Caco-2 (cell line): ENCODE measurements at regions not wholly inside any gene's neighbourhood (a gene's known extent, or its start where the extent isn't known, plus 50 kb on each side); places are given as distances from the start of the nearest gene placed in this dataset.

Experiments
- BruUV-seq: library from RNA; stranded (reverse); fragments of 400-500 nt; replicated peaks from 2 replicates; lab custom pipeline; 2021; lab: Mats Ljungman, UMichigan
- CTCF ChIA-PET: fragments of 300-600 bp; sonication (Branson Sonifier 250); formaldehyde crosslinking; loops from one replicate; lab custom pipeline; 2022; ENCODE audit warnings: antibody characterized with exemption; lab: Charles Lee
- POLR2A ChIA-PET: fragments of 300-600 bp; sonication (Branson Sonifier 250); formaldehyde crosslinking; loops from one replicate; lab custom pipeline; 2022; ENCODE audit warnings: antibody characterized with exemption; lab: Charles Lee
- DNase-seq, 2 experiments: peaks; one replicate each; pipeline versions ENCODE4 v3.0.0 to v3.0.0-alpha.2; 2020 to 2022
- H3K27me3 ChIP-seq: replicated peaks from 2 replicates; pipeline ENCODE4 v1.6.0; 2011; ENCODE audit warnings: low read length; ENCODE audit not compliant: control insufficient read depth, insufficient read depth
- H3K36me3 ChIP-seq: 2 replicates; pipeline ENCODE4 v1.5.1; 2011; ENCODE audit warnings: low read length; ENCODE audit not compliant: control insufficient read depth, insufficient read depth
- H3K4me1 ChIP-seq: fragments of 250-450 bp; sonication (Bioruptor Pico); 2 replicates; pipeline ENCODE4 v1.5.1; 2020; ENCODE audit warnings: mild to moderate bottlenecking
- H3K4me3 ChIP-seq: 2 replicates; pipeline ENCODE4 v1.5.1; 2011; ENCODE audit warnings: low read depth, mild to moderate bottlenecking, control low read depth, low read length
- H3K9me3 ChIP-seq: fragments of 250-450 bp; sonication (Bioruptor Pico); 2 replicates; pipeline ENCODE4 v1.5.1; 2020; ENCODE audit warnings: mild to moderate bottlenecking, moderate library complexity
- H3K27ac Mint-ChIP-seq: one replicate; pipeline ENCODE4 v1.8.0; 2022; ENCODE audit warnings: mixed read lengths; ENCODE audit not compliant: unreplicated experiment
- H3K27me3 Mint-ChIP-seq: one replicate; pipeline ENCODE4 v1.8.0; 2022; ENCODE audit warnings: mixed read lengths; ENCODE audit not compliant: insufficient read depth, unreplicated experiment
- H3K36me3 Mint-ChIP-seq: one replicate; pipeline ENCODE4 v1.8.0; 2022; ENCODE audit warnings: mild to moderate bottlenecking, mixed read lengths; ENCODE audit not compliant: insufficient read depth, unreplicated experiment
- H3K4me1 Mint-ChIP-seq: one replicate; pipeline ENCODE4 v1.8.0; 2022; ENCODE audit warnings: low read depth, mixed read lengths; ENCODE audit not compliant: unreplicated experiment
- H3K4me3 Mint-ChIP-seq: one replicate; pipeline ENCODE4 v1.8.0; 2022; ENCODE audit warnings: mild to moderate bottlenecking, moderate library complexity, mixed read lengths; ENCODE audit not compliant: unreplicated experiment
- H3K9me3 Mint-ChIP-seq: one replicate; pipeline ENCODE4 v1.8.0; 2022; ENCODE audit warnings: mixed read lengths; ENCODE audit not compliant: unreplicated experiment
- intact Hi-C: fragments of 100-400 bp; cut with micrococcal nuclease; formaldehyde crosslinking; loops from one replicate; pipeline ENCODE4 v1.10.0; 2022; ENCODE audit not compliant: unreplicated experiment
- TF ChIP-seq, protein P1 (sequence below), 2 experiments: fragments of 200-600 bp in 1 of 2; IDR thresholded peaks; 1 replicate in 1 of 2; 2 replicates in 1 of 2; pipeline versions ENCODE4 v1.5.1 to v1.8.0; 2011 to 2022; ENCODE audit warnings: antibody characterized with exemption in 1 of 2, control low read depth in 1 of 2, inconsistent platforms in 1 of 2, low read depth in 1 of 2, low read length in 1 of 2, mild to moderate bottlenecking in 1 of 2, moderate library complexity in 1 of 2; ENCODE audit not compliant: insufficient read depth in 1 of 2, severe bottlenecking in 1 of 2, unreplicated experiment in 1 of 2

DNA sequence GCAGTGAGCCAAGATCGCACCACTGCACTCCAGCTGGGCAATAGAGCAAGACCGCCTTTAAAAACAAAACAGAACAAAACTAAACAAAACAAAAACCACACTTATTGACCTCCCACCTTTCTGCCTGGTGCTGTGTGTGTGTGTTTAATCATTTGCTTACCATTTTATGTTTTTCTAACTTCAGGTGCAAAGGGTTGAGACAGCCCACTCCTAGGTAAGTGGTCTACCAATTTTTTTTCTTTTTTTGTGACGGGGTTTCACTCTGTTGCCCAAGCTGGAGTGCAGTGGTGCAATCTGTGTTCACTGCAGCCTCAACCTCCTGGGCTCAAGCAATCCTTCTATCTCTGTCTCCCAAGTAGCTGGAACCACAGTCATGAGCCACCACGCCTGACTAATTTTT lies 65.8 kb downstream of the SALL1 start:
- intact Hi-C loops = no loop called here
- H3K27me3 Mint-ChIP-seq = peaks cover 4% of the 10 kb centered on the region
- ChIA-PET CTCF (interaction anchor here (0.8 kb wide), 1 partner anchor 279 kb away, joined by 4 read pairs; no protein-coding TSS in a partner anchor), POLR2A (no interaction called here)
- no peaks in the 10 kb centered on the region for H3K4me1 ChIP-seq
- H3K4me1 Mint-ChIP-seq = no peaks in the 10 kb centered on the region
- no peaks in the 10 kb centered on the region for H3K36me3 Mint-ChIP-seq
- H3K27me3 ChIP-seq = no peaks in the 10 kb centered on the region
- no peaks in the 10 kb centered on the region for H3K9me3 ChIP-seq
- H3K9me3 Mint-ChIP-seq = no peaks in the 10 kb centered on the region
- no peak for DNase-seq
- no peak overlapping the region for H3K4me3 ChIP-seq
- H3K27ac Mint-ChIP-seq = no peak overlapping the region
- no TSS peak for BruUV-seq
- no peak overlapping the region for H3K4me3 Mint-ChIP-seq
- H3K36me3 ChIP-seq = no peaks in the 10 kb centered on the region
- TF ChIP-seq, protein P1, sequence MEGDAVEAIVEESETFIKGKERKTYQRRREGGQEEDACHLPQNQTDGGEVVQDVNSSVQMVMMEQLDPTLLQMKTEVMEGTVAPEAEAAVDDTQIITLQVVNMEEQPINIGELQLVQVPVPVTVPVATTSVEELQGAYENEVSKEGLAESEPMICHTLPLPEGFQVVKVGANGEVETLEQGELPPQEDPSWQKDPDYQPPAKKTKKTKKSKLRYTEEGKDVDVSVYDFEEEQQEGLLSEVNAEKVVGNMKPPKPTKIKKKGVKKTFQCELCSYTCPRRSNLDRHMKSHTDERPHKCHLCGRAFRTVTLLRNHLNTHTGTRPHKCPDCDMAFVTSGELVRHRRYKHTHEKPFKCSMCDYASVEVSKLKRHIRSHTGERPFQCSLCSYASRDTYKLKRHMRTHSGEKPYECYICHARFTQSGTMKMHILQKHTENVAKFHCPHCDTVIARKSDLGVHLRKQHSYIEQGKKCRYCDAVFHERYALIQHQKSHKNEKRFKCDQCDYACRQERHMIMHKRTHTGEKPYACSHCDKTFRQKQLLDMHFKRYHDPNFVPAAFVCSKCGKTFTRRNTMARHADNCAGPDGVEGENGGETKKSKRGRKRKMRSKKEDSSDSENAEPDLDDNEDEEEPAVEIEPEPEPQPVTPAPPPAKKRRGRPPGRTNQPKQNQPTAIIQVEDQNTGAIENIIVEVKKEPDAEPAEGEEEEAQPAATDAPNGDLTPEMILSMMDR (IDR thresholded peaks at IDR 0.05; ENCODE audit: insufficient read depth in 1 of 2, low read depth in 1 of 2, low read length in 1 of 2, severe bottlenecking in 1 of 2, unreplicated experiment in 1 of 2) = no peak

DNA sequence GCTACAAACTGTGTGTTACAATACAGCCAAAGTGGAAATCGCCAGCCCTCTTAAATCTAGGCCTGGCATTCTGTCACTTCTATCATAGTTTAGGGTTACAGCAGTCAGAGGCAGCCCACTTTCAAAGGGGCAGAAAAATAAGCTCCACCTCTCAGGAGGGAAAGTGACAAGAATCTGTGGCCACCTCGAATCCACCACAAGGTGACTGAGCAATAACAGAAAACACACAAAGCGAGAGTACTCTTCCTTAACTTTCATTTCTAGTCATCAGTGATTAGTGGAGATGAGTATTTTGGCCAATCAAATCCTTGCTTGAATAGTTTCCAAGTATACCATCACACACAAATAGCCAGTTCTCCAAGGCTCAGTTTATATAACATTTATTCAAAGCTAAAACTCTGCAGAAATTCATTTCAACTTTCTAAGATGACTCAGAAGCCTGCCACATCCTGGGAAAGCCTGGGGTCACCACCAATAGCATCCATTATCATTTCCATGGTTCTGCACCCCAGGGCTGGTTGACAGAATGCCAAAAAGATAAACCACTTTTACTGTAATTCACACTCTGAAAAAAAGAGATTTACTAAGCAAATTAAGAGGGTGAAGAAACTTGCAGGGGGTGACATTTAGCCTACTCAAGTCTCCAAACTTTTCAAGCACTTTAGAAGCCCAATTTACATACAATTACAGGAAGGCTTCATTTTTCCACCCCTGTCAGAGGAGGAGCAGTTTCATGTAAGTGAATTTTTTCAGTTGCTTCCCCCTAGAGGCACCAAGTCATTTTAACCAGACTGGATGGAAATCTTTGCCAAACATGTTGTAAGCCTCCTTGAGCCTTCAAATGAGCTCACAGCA lies 66.8 kb downstream of the SALL1 start:
- no TSS peak for BruUV-seq
- H3K4me3 ChIP-seq = no peak overlapping the region
- H3K36me3 ChIP-seq = no peaks in the 10 kb centered on the region
- no peaks in the 10 kb centered on the region for H3K9me3 ChIP-seq
- H3K4me1 ChIP-seq = no peaks in the 10 kb centered on the region
- Mint-ChIP-seq H3K36me3 (no peaks in the 10 kb centered on the region), H3K9me3 (no peaks in the 10 kb centered on the region), H3K27ac (no peak overlapping the region), H3K4me3 (no peak overlapping the region), H3K27me3 (peaks cover 4% of the 10 kb centered on the region), H3K4me1 (no peaks in the 10 kb centered on the region)
- intact Hi-C loops = no loop called here
- CTCF ChIA-PET = no interaction called here
- POLR2A ChIA-PET = no interaction called here
- H3K27me3 ChIP-seq = no peaks in the 10 kb centered on the region
- TF ChIP-seq, protein P1 (IDR thresholded peaks at IDR 0.05; ENCODE audit: insufficient read depth in 1 of 2, low read depth in 1 of 2, low read length in 1 of 2, severe bottlenecking in 1 of 2, unreplicated experiment in 1 of 2) = no peak
- DNase-seq = no peak

DNA sequence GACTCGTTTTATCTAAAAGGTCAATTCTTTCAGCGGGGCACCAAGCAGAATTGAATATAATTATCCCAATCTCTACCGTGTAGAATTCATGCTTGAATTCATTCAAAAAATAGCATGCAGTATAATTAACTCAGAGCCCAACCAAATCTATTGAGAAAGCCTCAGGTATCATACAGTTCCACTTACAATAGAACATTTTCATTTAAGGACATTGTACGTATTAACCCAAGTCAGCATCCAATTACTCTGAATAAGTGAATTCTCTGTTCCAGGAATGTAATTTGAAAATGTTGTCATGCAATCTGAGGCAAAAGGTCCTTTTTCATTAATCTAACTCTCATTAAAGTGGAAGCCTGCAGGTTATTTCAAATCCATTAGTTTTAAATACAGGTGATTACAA lies 78.5 kb downstream of the SALL1 start:
- no peak overlapping the region for H3K4me3 ChIP-seq
- intact Hi-C loops = no loop called here
- H3K36me3 ChIP-seq = no peaks in the 10 kb centered on the region
- no peak for DNase-seq
- no TSS peak for BruUV-seq
- ChIA-PET POLR2A (no interaction called here), CTCF (no interaction called here)
- Mint-ChIP-seq H3K4me1 (no peaks in the 10 kb centered on the region), H3K27me3 (peaks cover 11% of the 10 kb centered on the region), H3K4me3 (no peak overlapping the region), H3K27ac (no peak overlapping the region), H3K9me3 (no peaks in the 10 kb centered on the region), H3K36me3 (no peaks in the 10 kb centered on the region)
- no peaks in the 10 kb centered on the region for H3K27me3 ChIP-seq
- peaks cover 3% of the 10 kb centered on the region; the same call in 1 of the 2 replicates for H3K9me3 ChIP-seq
- TF ChIP-seq, protein P1 (IDR thresholded peaks at IDR 0.05; ENCODE audit: insufficient read depth in 1 of 2, low read depth in 1 of 2, low read length in 1 of 2, severe bottlenecking in 1 of 2, unreplicated experiment in 1 of 2) = no peak
- H3K4me1 ChIP-seq = no peaks in the 10 kb centered on the region
